Transverse colon (tissue), 4 donors: ENCODE measurements at regions not wholly inside any gene's neighbourhood (a gene's known extent, or its start where the extent isn't known, plus 50 kb on each side); places are given as distances from the start of the nearest gene placed in this dataset.
"Not testable (repeated sequence)": the region's sequence is repeated elsewhere in the genome, so short reads cannot be mapped to it uniquely, and the experiment has no call there.

Source experiments
- DNase-seq: peaks from one replicate; pipeline ENCODE4 v3.0.0-alpha.2; 2019
- H3K27ac ChIP-seq, 4 donors: fragments of 200-600 bp; sonication (generic); 2 replicates each; pipeline ENCODE4 v1.5.1; 2016 to 2018; ENCODE audit warnings: inconsistent platforms in 4 of 4
- H3K27me3 ChIP-seq: fragments of 200-600 bp; sonication (generic); 2 replicates; pipeline ENCODE4 v1.5.1; 2017; ENCODE audit warnings: inconsistent platforms
- H3K36me3 ChIP-seq, 4 donors: fragments of 200-600 bp; sonication (generic); 2 replicates each; pipeline ENCODE4 v1.5.1; 2017 to 2019; ENCODE audit warnings: inconsistent platforms in 4 of 4
- H3K4me1 ChIP-seq, 4 donors: fragments of 200-600 bp; sonication (generic); 2 replicates each; pipeline ENCODE4 v1.5.1; 2017 to 2020; ENCODE audit warnings: inconsistent platforms in 4 of 4
- H3K4me3 ChIP-seq, 4 donors: fragments of 200-600 bp; sonication (generic); 1 replicate in 1 of 4; 2 replicates in 3 of 4; pipeline versions ENCODE4 v1.5.1 to v1.6.1; 2017 to 2019; ENCODE audit warnings: inconsistent platforms in 4 of 4
- H3K9me3 ChIP-seq, 2 donors: fragments of 200-600 bp; sonication (generic); 2 replicates each; pipeline ENCODE4 v1.5.1; 2017 to 2019; ENCODE audit warnings: inconsistent platforms in 2 of 2
- CTCF ChIP-seq, 5 experiments: fragments of 200-600 bp in 3 of 5; fragments of 450-650 bp in 2 of 5; sonication (generic) in 3 of 5; IDR thresholded peaks; 1 replicate in 2 of 5; 2 replicates in 3 of 5; pipeline ENCODE4 v1.5.1; 2016 to 2017; ENCODE audit warnings: antibody characterized with exemption in 5 of 5, inconsistent platforms in 3 of 5, mild to moderate bottlenecking in 2 of 5, moderate library complexity in 1 of 5
- EP300 ChIP-seq: sonication (generic); formaldehyde crosslinking; IDR thresholded peaks from one replicate; pipeline ENCODE4 v1.6.1; 2017; ENCODE audit warnings: antibody characterized with exemption, low read depth
- POLR2A ChIP-seq: fragments of 450-650 bp; IDR thresholded peaks from one replicate; pipeline ENCODE4 v1.6.1; 2016; ENCODE audit warnings: antibody characterized with exemption, mild to moderate bottlenecking, moderate library complexity
- POLR2AphosphoS5 ChIP-seq, 3 donors: sonication (generic); formaldehyde crosslinking; IDR thresholded peaks; one replicate each; pipeline ENCODE4 v1.6.1; 2016; ENCODE audit warnings: antibody characterized with exemption in 3 of 3
- WGBS, 2 donors: methylation state at CpG; one replicate each; pipeline ENCODE4 v1.1.5; 2018; ENCODE audit warnings: low coverage in 1 of 2; 5-methylcytosine and 5-hydroxymethylcytosine counted together
- in situ Hi-C, 4 donors: fragments of 200-750 bp; cut with MboI; loops; one replicate each; pipeline versions ENCODE4 v1.15.0 to v1.15.1; 2017; ENCODE audit warnings: low sequenced_read_pairs in 3 of 4, low pct_ligation_motif_present in 1 of 4, low pct_unique_long_range_greater_than_20kb in 1 of 4
- intact Hi-C: fragments of 100-400 bp; cut with DNase I; formaldehyde crosslinking; loops from one replicate; pipeline ENCODE4 v1.15.1; 2023; ENCODE audit warnings: low total_unique reads

- H3K27ac ChIP-seq = no peak overlapping the region
- peaks cover 0 to 5% (median 0%) of the 10 kb centered on the region in 4 donors for H3K4me1 ChIP-seq
- no peaks in the 10 kb centered on the region for H3K27me3 ChIP-seq
- no peak overlapping the region for H3K4me3 ChIP-seq
- DNase-seq = no peak
- intact Hi-C loops = no loop called here
- TF ChIP-seq CTCF (IDR thresholded peaks at IDR 0.05) (no peak), POLR2A (no peak), EP300 (no peak), POLR2AphosphoS5 (IDR thresholded peaks at IDR 0.05) (no peak)
- in situ Hi-C loops = no loop called here
- H3K36me3 ChIP-seq = no peaks in the 10 kb centered on the region
- H3K9me3 ChIP-seq = no peaks in the 10 kb centered on the region
These were observed 184.8 kb downstream of the SPTSSA start for GRCh38 chr14:34277191-34277590.

- DNase-seq = no peak
- Histone ChIP-seq H3K4me3 (no peak overlapping the region), H3K27me3 (no peaks in the 10 kb centered on the region), H3K36me3 (no peaks in the 10 kb centered on the region), H3K4me1 (peaks cover 0 to 5% (median 0%) of the 10 kb centered on the region in 4 donors), H3K27ac (no peak overlapping the region), H3K9me3 (no peaks in the 10 kb centered on the region)
- intact Hi-C loops (no loop called here), in situ Hi-C loops (no loop called here)
- TF ChIP-seq EP300 (no peak), POLR2A (no peak), POLR2AphosphoS5 (IDR thresholded peaks at IDR 0.05) (no peak), CTCF (IDR thresholded peaks at IDR 0.05) (no peak)
- 64 to 75% methylated on average over 1 of the region's 1 CpG for WGBS, 2 donors
These were observed 186.5 kb downstream of the SPTSSA start for GRCh38 chr14:34275530-34275929.

GRCh38 chr14:34275078-34275477, 187.0 kb downstream of the SPTSSA start:
- Histone ChIP-seq H3K4me1 (peaks cover 0 to 5% (median 0%) of the 10 kb centered on the region in 4 donors), H3K9me3 (no peaks in the 10 kb centered on the region), H3K4me3 (no peak overlapping the region), H3K27ac (no peak overlapping the region), H3K36me3 (no peaks in the 10 kb centered on the region), H3K27me3 (no peaks in the 10 kb centered on the region)
- in situ Hi-C loops (no loop called here), intact Hi-C loops (no loop called here)
- no peak for TF ChIP-seq CTCF (IDR thresholded peaks at IDR 0.05)
- TF ChIP-seq POLR2AphosphoS5 (IDR thresholded peaks at IDR 0.05) = no peak
- no peak for TF ChIP-seq EP300
- no peak for TF ChIP-seq POLR2A
- DNase-seq = no peak
- 72 to 73% methylated on average over 4 of the region's 4 CpGs for WGBS, 2 donors

GRCh38 chr14:34273716-34274115, 188.3 kb downstream of the SPTSSA start:
- H3K4me3 ChIP-seq, H3K27me3 ChIP-seq, H3K27ac ChIP-seq, H3K4me1 ChIP-seq, H3K36me3 ChIP-seq, H3K9me3 ChIP-seq, DNase-seq, in situ Hi-C loops, intact Hi-C loops: not testable (repeated sequence)
- 80 to 94% methylated on average over 1 to 2 of the region's 4 CpGs for WGBS, 2 donors

GRCh38 chr14:34270361-34270760, 191.7 kb downstream of the SPTSSA start:
- H3K9me3 ChIP-seq = no peaks in the 10 kb centered on the region
- WGBS, 2 donors = 64 to 83% methylated on average over 5 of the region's 5 CpGs
- intact Hi-C loops = no loop called here
- no peak overlapping the region for H3K4me3 ChIP-seq
- H3K36me3 ChIP-seq = no peaks in the 10 kb centered on the region
- in situ Hi-C loops = no loop called here
- no peak overlapping the region for H3K27ac ChIP-seq
- no peaks in the 10 kb centered on the region for H3K27me3 ChIP-seq
- no peak for TF ChIP-seq POLR2AphosphoS5 (IDR thresholded peaks at IDR 0.05)
- no peak for TF ChIP-seq EP300
- no peak for TF ChIP-seq CTCF (IDR thresholded peaks at IDR 0.05)
- no peak for TF ChIP-seq POLR2A
- peaks cover 0 to 5% (median 0%) of the 10 kb centered on the region in 4 donors for H3K4me1 ChIP-seq
- DNase-seq = no peak
